Activated naive CD4-positive, alpha-beta T cell treated with Interleukin-2 at 50 U/mL for 16 hours (primary cell): ENCODE measurements at regions not wholly inside any gene's neighbourhood (a gene's known extent, or its start where the extent isn't known, plus 50 kb on each side); places are given as distances from the start of the nearest gene placed in this dataset.

Source experiments
- DNase-seq: peaks from one replicate; pipeline ENCODE4 v3.0.0-alpha.2; 2020

GRCh38 chr11:43545610-43546009 lies 134.9 kb upstream of the HSD17B12 start:
- DNase-seq: no peak

DNA sequence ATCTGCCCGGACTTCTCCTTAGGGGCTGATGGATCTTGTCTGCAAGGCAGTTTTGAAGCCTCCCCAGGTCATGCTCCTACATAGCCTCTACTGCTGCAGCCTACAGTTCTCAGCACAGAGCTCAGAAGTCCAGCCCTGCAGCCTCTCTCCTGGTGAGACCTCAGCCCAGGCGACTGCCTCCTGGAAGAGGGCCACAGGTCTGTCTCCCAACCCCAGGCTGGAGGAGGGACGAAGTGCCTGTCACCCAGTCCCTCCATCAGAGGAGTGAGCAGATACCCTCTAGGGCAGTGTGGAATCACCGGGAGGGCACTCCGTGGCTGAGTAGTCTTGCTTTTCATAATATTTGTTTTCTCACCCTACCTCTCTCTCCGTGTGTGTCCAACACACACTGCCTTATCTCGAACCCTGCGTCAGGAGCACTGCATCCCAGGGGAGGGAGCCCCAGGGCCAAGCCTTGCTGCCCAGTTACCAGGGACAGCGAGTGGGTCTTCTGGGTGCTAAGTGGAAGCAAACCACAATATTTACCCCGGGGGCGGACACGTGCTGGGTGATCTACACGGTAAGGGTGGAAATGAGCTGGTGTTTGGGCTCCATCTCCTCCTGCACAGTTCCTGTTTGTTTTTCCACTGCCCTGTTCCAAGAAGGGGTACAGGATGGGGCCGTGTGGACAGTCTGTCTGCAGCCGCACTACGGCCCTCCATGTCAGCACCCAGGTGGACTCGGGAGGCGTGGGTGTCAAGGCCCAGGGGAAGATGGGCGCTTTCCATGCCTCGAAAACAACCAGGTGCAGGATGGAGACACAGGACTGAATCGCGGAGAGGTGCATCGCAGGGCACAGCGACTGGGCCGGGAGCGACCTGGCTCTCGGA lies 133.7 kb upstream of the HSD17B12 start:
- no peak for DNase-seq

- no peak for DNase-seq
Measured at GRCh38 chr11:43547430-43547831, 133.1 kb upstream of the HSD17B12 start.

GRCh38 chr11:43547889-43548381 lies 132.6 kb upstream of the HSD17B12 start:
- no peak for DNase-seq

- DNase-seq: no peak
Measured at GRCh38 chr11:43548916-43549315, 131.6 kb upstream of the HSD17B12 start.

DNA sequence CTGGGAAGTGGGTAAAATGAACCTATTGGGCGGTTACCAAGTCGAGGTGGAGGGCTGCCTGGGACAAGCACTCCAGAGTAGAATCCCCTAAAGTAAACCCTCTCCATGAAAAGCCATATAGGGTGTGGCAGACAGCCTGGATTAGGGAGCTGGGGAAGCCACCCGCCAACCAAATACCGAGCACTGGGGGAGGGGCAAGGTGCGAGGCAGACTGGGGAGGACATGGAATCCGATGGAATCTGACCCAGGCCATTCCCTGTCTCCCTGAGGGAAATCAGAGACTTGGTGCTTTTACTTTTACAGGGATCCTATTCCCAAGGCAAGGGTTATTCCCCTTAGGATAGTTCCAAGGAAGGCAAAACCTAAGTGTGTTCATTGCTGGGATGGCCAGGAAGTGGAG lies 130.9 kb upstream of the HSD17B12 start:
- DNase-seq: no peak

- DNase-seq: no peak
Measured at GRCh38 chr11:43550714-43551113, 129.8 kb upstream of the HSD17B12 start.

DNA sequence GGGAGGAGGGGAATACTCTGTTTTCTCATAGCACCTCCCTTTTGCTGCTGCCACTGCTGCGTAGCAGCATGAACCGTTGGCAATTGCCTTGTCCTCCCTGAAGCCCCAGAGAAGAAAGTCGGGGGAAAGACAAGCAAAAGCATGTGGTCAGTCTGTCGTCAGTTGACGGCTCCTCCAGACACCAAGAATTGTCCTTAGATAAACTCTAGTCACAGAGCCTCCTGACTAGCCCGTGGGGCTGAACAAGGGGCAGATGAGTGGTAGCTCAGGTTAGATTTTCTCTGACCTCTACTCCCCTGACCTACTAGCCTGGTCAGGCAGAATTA lies 126.4 kb upstream of the HSD17B12 start:
- no peak for DNase-seq

DNA sequence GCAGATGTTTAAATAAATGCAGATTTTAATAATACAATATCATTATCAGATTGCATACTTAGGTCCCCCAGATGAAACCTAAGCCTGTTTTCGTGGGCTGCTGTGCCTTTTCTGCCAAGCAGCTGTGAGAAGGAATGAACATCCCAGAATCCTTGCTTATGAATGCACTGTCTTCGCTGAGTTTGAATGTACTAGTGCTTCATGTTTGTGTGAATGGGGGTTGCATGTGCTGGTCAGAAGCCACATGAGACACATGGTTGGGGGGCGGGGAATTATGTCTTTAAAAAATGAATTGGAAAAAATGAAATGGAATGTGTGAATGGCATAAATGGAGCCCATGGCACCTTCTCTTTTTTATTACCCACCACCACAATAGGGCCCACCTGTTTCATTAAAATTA lies 125.4 kb upstream of the HSD17B12 start:
- DNase-seq: no peak

DNA sequence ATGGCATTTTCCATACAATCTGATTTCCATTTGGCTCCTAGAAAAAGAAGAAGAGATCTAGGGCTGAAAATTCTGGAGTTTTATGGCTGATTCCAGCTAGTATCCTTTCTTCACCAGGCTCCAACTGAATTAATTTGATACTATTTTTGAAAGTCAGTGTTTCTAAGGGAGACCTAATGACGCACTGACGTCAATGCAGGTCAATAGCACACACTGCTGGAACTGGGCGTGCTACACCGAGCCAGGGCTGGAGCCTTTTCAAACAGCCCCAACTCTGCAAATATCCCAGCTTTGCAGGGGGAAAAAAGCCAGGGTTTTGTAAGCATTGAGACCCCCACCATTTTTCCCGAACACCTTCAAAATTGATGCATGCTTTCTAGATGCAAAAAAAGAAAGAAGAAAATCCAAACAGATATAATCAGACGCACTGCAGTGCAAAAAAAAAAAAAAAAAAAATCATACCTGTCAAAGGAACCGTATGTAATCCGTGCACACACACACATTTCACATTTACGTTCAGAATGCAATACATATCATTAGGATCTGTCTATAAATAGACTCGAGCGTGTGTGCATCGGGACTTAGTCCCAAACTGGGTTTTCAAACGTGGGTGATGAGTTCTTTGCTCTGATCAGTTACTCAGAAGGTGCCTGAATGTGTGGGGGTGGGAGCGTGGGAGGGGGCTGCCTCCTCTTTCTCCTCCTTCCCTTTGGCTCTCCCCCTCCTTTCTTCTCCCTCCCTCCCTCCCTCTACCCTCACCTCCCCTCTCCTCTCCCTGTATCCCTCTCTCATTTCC lies 124.5 kb upstream of the HSD17B12 start:
- DNase-seq: no peak

- no peak for DNase-seq
Measured at GRCh38 chr11:43556612-43557375, 123.7 kb upstream of the HSD17B12 start.

DNA sequence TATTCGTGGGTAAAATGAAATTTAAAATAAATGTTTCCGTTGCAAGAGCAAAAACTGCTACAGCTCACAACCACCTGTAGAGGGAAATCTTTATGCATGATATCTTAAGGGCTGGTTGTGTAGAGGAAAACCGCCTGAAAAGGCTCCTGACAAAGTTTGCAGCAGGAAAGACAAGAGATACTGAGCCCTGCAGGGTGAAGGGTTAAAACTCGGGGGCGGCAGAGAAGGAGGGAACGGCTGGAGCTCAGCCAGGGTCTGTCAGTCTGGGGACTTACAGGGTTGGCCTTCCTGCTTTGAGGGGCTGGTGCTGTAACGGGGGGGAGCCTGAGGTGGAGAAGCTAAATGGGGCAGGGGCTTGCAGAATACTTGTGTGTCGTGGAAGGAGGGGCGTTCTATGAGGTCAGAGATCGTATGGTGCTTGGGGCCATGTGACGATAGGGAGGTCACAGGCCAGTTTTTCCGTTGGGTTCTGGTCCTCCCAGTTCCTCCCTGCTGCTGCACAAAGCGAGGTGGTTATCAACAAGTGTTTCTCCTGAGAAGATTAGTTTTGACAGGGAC lies 122.9 kb upstream of the HSD17B12 start:
- no peak for DNase-seq

- DNase-seq: no peak
Measured at GRCh38 chr11:43558146-43558545, 122.4 kb upstream of the HSD17B12 start.

- no peak for DNase-seq
Measured at GRCh38 chr11:43558556-43559127, 121.9 kb upstream of the HSD17B12 start.

DNA sequence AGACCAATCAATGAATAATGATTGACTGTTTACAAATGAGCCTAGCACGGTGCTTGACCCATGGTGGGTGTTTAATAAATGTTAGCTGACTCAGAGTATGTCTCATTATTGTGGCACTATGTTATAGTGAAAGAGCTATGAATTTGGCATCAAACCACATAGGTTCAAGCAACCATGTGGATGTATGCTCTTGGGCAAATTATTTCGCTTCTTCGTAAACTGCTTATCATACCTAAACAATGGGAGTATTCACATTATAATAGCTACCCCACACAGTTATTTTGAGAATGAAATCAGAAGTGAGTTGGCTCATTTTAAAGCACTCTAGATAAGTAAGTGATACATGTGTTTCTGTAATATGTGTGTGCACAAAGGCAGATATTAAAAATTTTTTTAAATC lies 118.7 kb upstream of the HSD17B12 start:
- DNase-seq: no peak

DNA sequence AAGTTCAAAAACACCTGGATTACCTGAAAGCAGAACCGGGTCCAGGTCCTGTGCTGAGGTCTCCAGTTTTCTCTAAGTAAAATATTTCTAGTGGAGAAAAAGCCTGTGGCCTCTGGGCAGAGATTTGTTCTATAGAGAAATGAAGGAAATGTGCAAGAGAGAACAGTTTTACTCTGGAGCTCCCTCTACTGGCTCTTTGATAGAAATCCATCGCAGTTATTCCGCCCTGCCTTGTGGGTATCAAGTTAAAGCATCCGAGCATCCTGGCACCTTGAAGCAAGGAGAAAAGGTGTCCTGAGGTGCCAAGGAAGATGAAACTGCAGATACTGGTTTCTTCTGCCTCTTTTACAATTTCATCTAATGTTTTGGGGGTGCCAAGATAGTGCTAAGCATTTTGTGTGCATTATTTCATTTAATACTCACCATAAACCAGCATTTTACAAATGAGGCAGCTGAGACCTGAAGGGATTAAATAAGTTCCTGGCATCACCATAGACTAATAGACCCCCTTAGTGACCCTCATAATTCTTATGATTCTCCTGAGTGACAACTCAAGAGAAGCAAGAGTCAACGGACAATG lies 113.1 kb upstream of the HSD17B12 start:
- DNase-seq: no peak

- DNase-seq: no peak
Measured at GRCh38 chr11:43573233-43573632, 107.3 kb upstream of the HSD17B12 start.

DNA sequence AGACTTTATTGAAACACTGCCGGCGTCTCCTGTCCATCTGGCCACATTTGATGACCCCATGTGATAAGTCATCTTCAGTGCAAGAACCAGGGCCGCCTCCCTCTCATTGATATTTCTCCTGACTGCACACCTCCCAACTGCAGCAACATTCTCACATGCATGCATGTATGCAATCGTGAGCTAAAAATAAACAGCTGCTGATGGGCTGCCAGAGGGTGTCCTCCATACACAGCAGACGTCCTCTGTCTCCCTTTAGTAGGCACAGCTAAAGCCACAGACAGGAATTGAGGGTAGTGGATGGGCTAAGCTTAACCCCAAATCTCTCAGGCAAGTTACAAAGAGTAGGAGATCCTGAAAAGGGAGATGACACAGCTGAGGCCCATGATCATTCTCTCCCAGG lies 106.7 kb upstream of the HSD17B12 start:
- no peak for DNase-seq

DNA sequence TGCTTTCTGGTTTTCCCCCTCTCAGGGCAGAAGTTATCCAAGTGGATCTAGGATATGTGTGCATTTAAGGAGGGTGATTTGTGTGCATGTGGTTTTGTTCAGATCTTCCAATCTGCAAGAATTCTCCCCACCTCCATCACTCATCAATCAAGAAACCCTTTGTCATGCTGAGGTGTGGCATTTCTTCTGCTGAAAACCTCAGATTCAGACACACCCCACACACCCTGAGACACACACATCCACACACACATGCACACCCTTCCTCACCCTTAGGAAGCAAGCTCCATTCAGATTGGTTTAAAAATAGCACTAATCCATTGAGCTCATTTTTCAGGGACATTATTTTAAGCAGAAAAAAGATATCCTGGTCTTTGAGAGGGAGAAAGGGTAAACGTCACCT lies 106.1 kb upstream of the HSD17B12 start:
- DNase-seq: no peak

- DNase-seq: no peak
Measured at GRCh38 chr11:43574949-43575912, 105.3 kb upstream of the HSD17B12 start.

GRCh38 chr11:43575913-43576310 lies 104.6 kb upstream of the HSD17B12 start:
- no peak for DNase-seq
